Fibroblast of lung (primary cell): ENCODE measurements at regions not wholly inside any gene's neighbourhood (a gene's known extent, or its start where the extent isn't known, plus 50 kb on each side); places are given as distances from the start of the nearest gene placed in this dataset.
A peak's percentile ranks its signal among the peaks of the same experiment; 100 is the strongest.
"Not testable (repeated sequence)": the region's sequence is repeated elsewhere in the genome, so short reads cannot be mapped to it uniquely, and the experiment has no call there.

Experiments used
- DNase-seq, 2 donors: peaks; one replicate each; pipeline versions ENCODE4 v3.0.0 to v3.0.0-alpha.2; 2010; ENCODE audit warnings: low read depth in 2 of 2
- H2AFZ ChIP-seq: 2 replicates; pipeline ENCODE4 v1.5.1; 2012; ENCODE audit warnings: low read length, control low read depth, inconsistent platforms
- H3K27ac ChIP-seq: 2 replicates; pipeline ENCODE4 v1.5.1; 2011; ENCODE audit warnings: low read length, control low read depth; ENCODE audit not compliant: insufficient read depth
- H3K27me3 ChIP-seq: 2 replicates; pipeline ENCODE4 v1.5.1; 2011; ENCODE audit warnings: mild to moderate bottlenecking, low read length; ENCODE audit not compliant: control insufficient read depth, insufficient read depth
- H3K36me3 ChIP-seq: 2 replicates; pipeline ENCODE4 v1.5.1; 2011; ENCODE audit warnings: low read length; ENCODE audit not compliant: control insufficient read depth, insufficient read depth
- H3K4me1 ChIP-seq: 2 replicates; pipeline ENCODE4 v1.5.1; 2011; ENCODE audit warnings: low read length; ENCODE audit not compliant: control insufficient read depth, insufficient read depth; ENCODE audit errors: extremely low read depth
- H3K4me2 ChIP-seq: 2 replicates; pipeline ENCODE4 v1.5.1; 2011; ENCODE audit warnings: low read length, control low read depth; ENCODE audit not compliant: insufficient read depth; ENCODE audit errors: extremely low read depth
- H3K4me3 ChIP-seq, 4 experiments: fragments of 200-600 bp in 1 of 4; sonication (generic) in 1 of 4; replicated peaks in 1 of 4; 2 replicates each; pipeline ENCODE4 v1.5.1; 2011 to 2016; ENCODE audit warnings: low read length in 4 of 4, low read depth in 3 of 4, mild to moderate bottlenecking in 3 of 4, control low read depth in 2 of 4, inconsistent platforms in 1 of 4, mixed read lengths in 1 of 4; ENCODE audit not compliant: insufficient read depth in 1 of 4; ENCODE audit errors: control extremely low read depth in 1 of 4
- H3K79me2 ChIP-seq: 2 replicates; pipeline ENCODE4 v1.5.1; 2012; ENCODE audit warnings: mild to moderate bottlenecking, low read length, inconsistent platforms; ENCODE audit not compliant: control insufficient read depth, insufficient read depth
- H3K9ac ChIP-seq: 2 replicates; pipeline ENCODE4 v1.5.1; 2011; ENCODE audit warnings: mild to moderate bottlenecking, low read length, control low read depth; ENCODE audit not compliant: insufficient read depth
- H3K9me3 ChIP-seq: 2 replicates; pipeline ENCODE4 v1.5.1; 2012; ENCODE audit warnings: low read depth, low read length; ENCODE audit not compliant: control insufficient read depth, insufficient read depth
- H4K20me1 ChIP-seq: 2 replicates; pipeline ENCODE4 v1.5.1; 2011; ENCODE audit warnings: low read length; ENCODE audit not compliant: control insufficient read depth, insufficient read depth; ENCODE audit errors: extremely low read depth
- CTCF ChIP-seq, 2 donors: IDR thresholded peaks in 1 of 2; conservative IDR thresholded peaks in 1 of 2; 1 replicate in 1 of 2; 2 replicates in 1 of 2; pipeline ENCODE4 v1.5.1; 2011 to 2012; ENCODE audit warnings: low read length in 2 of 2, control low read depth in 1 of 2, inconsistent platforms in 1 of 2, low read depth in 1 of 2, mild to moderate bottlenecking in 1 of 2
- EZH2 ChIP-seq: IDR thresholded peaks from 2 replicates; pipeline ENCODE4 v1.5.1; 2012; ENCODE audit warnings: low read length, control low read depth, mild to moderate bottlenecking; ENCODE audit errors: missing control alignments

GRCh38 chr10:58065529-58065815, 202.2 kb downstream of the IPMK start:
- DNase-seq: no peak
- Histone ChIP-seq H3K9ac (no peak overlapping the region), H3K27me3 (peaks cover 3% of the 10 kb centered on the region), H3K79me2 (no peaks in the 10 kb centered on the region), H3K27ac (no peak overlapping the region), H3K4me2 (no peak overlapping the region), H4K20me1 (no peaks in the 10 kb centered on the region), H3K4me1 (no peaks in the 10 kb centered on the region), H2AFZ (no peak overlapping the region), H3K9me3 (no peaks in the 10 kb centered on the region), H3K36me3 (no peaks in the 10 kb centered on the region), H3K4me3 (no peak overlapping the region)
- TF ChIP-seq EZH2 (no peak), CTCF (conservative IDR thresholded peaks at IDR 0.05 in 1 of 2, IDR thresholded peaks at IDR 0.05 in 1 of 2; ENCODE audit: low read depth in 1 of 2, low read length in 2 of 2) (no peak)

- DNase-seq: peak; percentile 38 to 61
These were observed 202.8 kb downstream of the IPMK start for GRCh38 chr10:58064714-58065528.

GRCh38 chr10:58063861-58064480, 203.7 kb downstream of the IPMK start:
- Histone ChIP-seq H3K9me3 (no peaks in the 10 kb centered on the region), H2AFZ (no peak overlapping the region), H3K9ac (no peak overlapping the region), H3K4me3 (no peak overlapping the region), H3K4me1 (no peaks in the 10 kb centered on the region), H3K27me3 (peaks cover 2% of the 10 kb centered on the region), H3K36me3 (no peaks in the 10 kb centered on the region), H3K79me2 (no peaks in the 10 kb centered on the region), H3K4me2 (no peak overlapping the region), H3K27ac (no peak overlapping the region), H4K20me1 (no peaks in the 10 kb centered on the region)
- no peak for DNase-seq
- TF ChIP-seq CTCF (conservative IDR thresholded peaks at IDR 0.05 in 1 of 2, IDR thresholded peaks at IDR 0.05 in 1 of 2; ENCODE audit: low read depth in 1 of 2, low read length in 2 of 2) (no peak), EZH2 (no peak)

More at GRCh38 chr10:58064714-58065528, 202.8 kb downstream of the IPMK start:
- peak; percentile 81 to 95 for TF ChIP-seq CTCF (conservative IDR thresholded peaks at IDR 0.05 in 1 of 2, IDR thresholded peaks at IDR 0.05 in 1 of 2; ENCODE audit: low read depth in 1 of 2, low read length in 2 of 2)
- TF ChIP-seq EZH2: no peak
- no peaks in the 10 kb centered on the region for H3K4me1 ChIP-seq
- H3K79me2 ChIP-seq: no peaks in the 10 kb centered on the region
- no peaks in the 10 kb centered on the region for H4K20me1 ChIP-seq
- H3K4me3 ChIP-seq: no peak overlapping the region
- no peak overlapping the region for H2AFZ ChIP-seq
- peaks cover 3% of the 10 kb centered on the region for H3K27me3 ChIP-seq
- no peak overlapping the region for H3K4me2 ChIP-seq
- H3K27ac ChIP-seq: no peak overlapping the region
- H3K9me3 ChIP-seq: no peaks in the 10 kb centered on the region
- no peak overlapping the region for H3K9ac ChIP-seq
- H3K36me3 ChIP-seq: no peaks in the 10 kb centered on the region

GRCh38 chr10:58058683-58059082, 209.0 kb downstream of the IPMK start:
- not testable (repeated sequence) for H3K9me3 ChIP-seq, H3K36me3 ChIP-seq, H3K4me3 ChIP-seq, H2AFZ ChIP-seq, H3K4me1 ChIP-seq, DNase-seq, H3K27me3 ChIP-seq, H4K20me1 ChIP-seq, H3K4me2 ChIP-seq, H3K27ac ChIP-seq, H3K9ac ChIP-seq, H3K79me2 ChIP-seq
